ENCODE measurements at regions not wholly inside any gene's neighbourhood (a gene's known extent, or its start where the extent isn't known, plus 50 kb on each side); places are given as distances from the start of the nearest gene placed in this dataset.

DNA sequence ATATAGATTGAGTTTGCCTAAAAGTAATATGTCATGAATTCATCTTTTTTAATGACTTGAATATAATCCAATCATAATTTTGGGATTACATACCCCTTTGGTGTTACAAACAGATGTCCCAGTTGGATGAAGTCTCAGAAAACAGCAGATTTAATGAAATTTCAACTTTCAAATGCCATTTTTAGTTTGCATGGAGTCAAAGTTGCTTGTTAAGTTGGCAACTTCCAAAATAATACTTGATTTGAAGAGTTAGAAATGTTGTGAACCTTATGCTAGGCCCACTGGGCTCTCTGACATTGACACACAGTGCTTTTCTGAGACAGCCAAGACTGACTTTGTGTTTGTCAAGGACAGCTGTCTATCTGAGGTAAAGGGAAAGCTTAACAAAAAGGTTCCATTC lies 248.1 kb downstream of the KIF20B start:
- Histone ChIP-seq H3K27me3 (ENCODE audit: control insufficient read depth, insufficient read depth, low read length) (no peaks in the 10 kb centered on the region), H3K4me3 (ENCODE audit: low read length in 3 of 3) (no peak overlapping the region), H3K9ac (ENCODE audit: low read length in 3 of 3) (no peak overlapping the region), H3K36me3 (ENCODE audit: control insufficient read depth in 2 of 3, insufficient read depth in 3 of 3, low read length in 3 of 3) (no peaks in the 10 kb centered on the region), H3K9me3 (ENCODE audit: control insufficient read depth in 2 of 3, insufficient read depth in 1 of 3, low read length in 3 of 3) (no peaks in the 10 kb centered on the region), H3K4me1 (ENCODE audit: control insufficient read depth in 2 of 3, insufficient read depth in 2 of 3, low read depth in 1 of 3, low read length in 3 of 3) (no peaks in the 10 kb centered on the region), H3K27ac (ENCODE audit: low read depth in 2 of 2, low read length in 2 of 2) (no peak overlapping the region)
- TF ChIP-seq, protein P1, sequence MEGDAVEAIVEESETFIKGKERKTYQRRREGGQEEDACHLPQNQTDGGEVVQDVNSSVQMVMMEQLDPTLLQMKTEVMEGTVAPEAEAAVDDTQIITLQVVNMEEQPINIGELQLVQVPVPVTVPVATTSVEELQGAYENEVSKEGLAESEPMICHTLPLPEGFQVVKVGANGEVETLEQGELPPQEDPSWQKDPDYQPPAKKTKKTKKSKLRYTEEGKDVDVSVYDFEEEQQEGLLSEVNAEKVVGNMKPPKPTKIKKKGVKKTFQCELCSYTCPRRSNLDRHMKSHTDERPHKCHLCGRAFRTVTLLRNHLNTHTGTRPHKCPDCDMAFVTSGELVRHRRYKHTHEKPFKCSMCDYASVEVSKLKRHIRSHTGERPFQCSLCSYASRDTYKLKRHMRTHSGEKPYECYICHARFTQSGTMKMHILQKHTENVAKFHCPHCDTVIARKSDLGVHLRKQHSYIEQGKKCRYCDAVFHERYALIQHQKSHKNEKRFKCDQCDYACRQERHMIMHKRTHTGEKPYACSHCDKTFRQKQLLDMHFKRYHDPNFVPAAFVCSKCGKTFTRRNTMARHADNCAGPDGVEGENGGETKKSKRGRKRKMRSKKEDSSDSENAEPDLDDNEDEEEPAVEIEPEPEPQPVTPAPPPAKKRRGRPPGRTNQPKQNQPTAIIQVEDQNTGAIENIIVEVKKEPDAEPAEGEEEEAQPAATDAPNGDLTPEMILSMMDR (IDR thresholded peaks at IDR 0.05; ENCODE audit: borderline replicate concordance, extremely low read depth, insufficient read depth), result no peak
- intact Hi-C loops (cut with DNase I), result no loop called here
- FAIRE-seq (no peak), DNase-seq (no peak)

DNA sequence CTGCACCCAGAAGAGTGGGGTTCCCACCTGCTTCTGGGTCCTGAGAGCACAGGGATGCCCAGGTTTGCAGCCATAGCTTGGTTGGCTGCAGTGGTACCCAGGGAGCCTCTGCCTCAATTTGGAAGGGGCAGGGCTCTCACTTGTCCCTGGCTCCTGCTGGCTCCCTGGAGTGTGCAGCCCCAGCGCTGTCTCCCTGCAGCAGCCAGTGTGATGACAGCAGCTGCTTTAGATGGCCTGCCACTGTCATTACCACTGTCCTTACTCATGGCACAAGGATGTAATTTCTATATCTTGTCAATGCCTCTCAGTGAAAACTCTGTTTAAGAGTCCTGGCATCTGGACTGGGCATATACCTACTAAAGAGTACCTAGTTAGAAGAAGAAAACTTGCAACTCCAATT lies 250.9 kb downstream of the KIF20B start:
- intact Hi-C loops (cut with DNase I), result no loop called here

DNA sequence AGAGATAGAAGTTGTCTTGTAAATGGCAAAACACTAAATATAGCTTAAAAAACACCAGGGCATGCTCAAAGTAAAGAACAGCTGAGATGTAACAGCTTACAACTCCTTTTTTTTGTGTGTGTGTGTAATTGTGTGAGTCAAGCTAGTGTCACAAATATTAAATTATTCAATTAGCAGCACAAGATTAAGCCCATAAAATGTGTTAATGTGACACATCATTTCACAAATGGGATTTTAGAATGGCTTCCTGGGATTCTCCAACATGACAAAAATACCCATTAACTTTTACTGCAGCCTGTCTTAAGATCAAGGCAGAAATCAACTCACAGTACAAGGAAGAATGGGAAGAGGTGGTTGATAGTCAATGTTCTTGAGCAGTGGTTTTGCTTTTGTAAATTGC lies 251.4 kb downstream of the KIF20B start:
- Histone ChIP-seq H3K36me3 (ENCODE audit: control insufficient read depth in 2 of 3, insufficient read depth in 3 of 3, low read length in 3 of 3) (no peaks in the 10 kb centered on the region), H3K9ac (ENCODE audit: low read length in 3 of 3) (no peak overlapping the region), H3K27ac (ENCODE audit: low read depth in 2 of 2, low read length in 2 of 2) (no peak overlapping the region), H3K4me3 (ENCODE audit: low read length in 3 of 3) (no peak overlapping the region), H3K4me1 (ENCODE audit: control insufficient read depth in 2 of 3, insufficient read depth in 2 of 3, low read depth in 1 of 3, low read length in 3 of 3) (no peaks in the 10 kb centered on the region), H3K9me3 (ENCODE audit: control insufficient read depth in 2 of 3, insufficient read depth in 1 of 3, low read length in 3 of 3) (no peaks in the 10 kb centered on the region), H3K27me3 (ENCODE audit: control insufficient read depth, insufficient read depth, low read length) (no peaks in the 10 kb centered on the region)
- TF ChIP-seq, protein P1 (IDR thresholded peaks at IDR 0.05; ENCODE audit: borderline replicate concordance, extremely low read depth, insufficient read depth), result no peak
- no peak for FAIRE-seq
- no peak for DNase-seq
- intact Hi-C loops (cut with DNase I), result no loop called here

More for the DNA sequence above, 250.9 kb downstream of the KIF20B start:
- DNase-seq (no peak), FAIRE-seq (no peak)
- Histone ChIP-seq H3K27ac (ENCODE audit: low read depth in 2 of 2, low read length in 2 of 2) (no peak overlapping the region), H3K4me1 (ENCODE audit: control insufficient read depth in 2 of 3, insufficient read depth in 2 of 3, low read depth in 1 of 3, low read length in 3 of 3) (no peaks in the 10 kb centered on the region), H3K4me3 (ENCODE audit: low read length in 3 of 3) (no peak overlapping the region), H3K27me3 (ENCODE audit: control insufficient read depth, insufficient read depth, low read length) (no peaks in the 10 kb centered on the region), H3K9me3 (ENCODE audit: control insufficient read depth in 2 of 3, insufficient read depth in 1 of 3, low read length in 3 of 3) (no peaks in the 10 kb centered on the region), H3K9ac (ENCODE audit: low read length in 3 of 3) (no peak overlapping the region), H3K36me3 (ENCODE audit: control insufficient read depth in 2 of 3, insufficient read depth in 3 of 3, low read length in 3 of 3) (no peaks in the 10 kb centered on the region)
- TF ChIP-seq, protein P1 (IDR thresholded peaks at IDR 0.05; ENCODE audit: borderline replicate concordance, extremely low read depth, insufficient read depth), result no peak

DNA sequence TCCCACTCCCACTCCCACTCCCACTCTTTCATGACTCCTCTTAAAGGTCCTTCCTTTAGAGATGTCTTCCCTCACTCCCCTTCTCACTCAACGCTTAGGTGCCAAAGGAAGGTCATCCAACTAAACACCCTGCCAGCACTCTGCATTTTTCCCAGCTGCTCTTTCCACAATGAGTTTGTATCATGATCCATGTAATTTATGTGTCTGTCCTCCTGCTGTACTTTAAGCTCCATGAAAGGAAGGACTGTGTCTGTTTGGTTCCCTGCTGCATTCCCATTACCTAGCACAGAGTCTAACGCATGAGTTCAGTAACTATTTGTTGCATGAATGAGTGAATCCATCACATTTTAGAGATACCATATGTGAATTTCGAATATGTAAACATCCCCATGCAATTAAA lies 252.7 kb downstream of the KIF20B start:
- intact Hi-C loops (cut with DNase I), result no loop called here
- no peaks in the 10 kb centered on the region for H3K36me3 ChIP-seq (ENCODE audit: control insufficient read depth in 2 of 3, insufficient read depth in 3 of 3, low read length in 3 of 3)
- FAIRE-seq, result no peak
- H3K9ac ChIP-seq (ENCODE audit: low read length in 3 of 3), result no peak overlapping the region
- peak in 2 of 5 donors; percentile 3 to 5 for DNase-seq
- H3K4me3 ChIP-seq (ENCODE audit: low read length in 3 of 3), result no peak overlapping the region
- H3K4me1 ChIP-seq (ENCODE audit: control insufficient read depth in 2 of 3, insufficient read depth in 2 of 3, low read depth in 1 of 3, low read length in 3 of 3), result no peaks in the 10 kb centered on the region
- TF ChIP-seq, protein P1 (IDR thresholded peaks at IDR 0.05; ENCODE audit: borderline replicate concordance, extremely low read depth, insufficient read depth), result no peak
- no peaks in the 10 kb centered on the region for H3K27me3 ChIP-seq (ENCODE audit: control insufficient read depth, insufficient read depth, low read length)
- no peak overlapping the region for H3K27ac ChIP-seq (ENCODE audit: low read depth in 2 of 2, low read length in 2 of 2)
- H3K9me3 ChIP-seq (ENCODE audit: control insufficient read depth in 2 of 3, insufficient read depth in 1 of 3, low read length in 3 of 3), result no peaks in the 10 kb centered on the region

Data from kidney (tissue), 13 donors.